ENCODE measurements at regions not wholly inside any gene's neighbourhood (a gene's known extent, or its start where the extent isn't known, plus 50 kb on each side); places are given as distances from the start of the nearest gene placed in this dataset.

DNA sequence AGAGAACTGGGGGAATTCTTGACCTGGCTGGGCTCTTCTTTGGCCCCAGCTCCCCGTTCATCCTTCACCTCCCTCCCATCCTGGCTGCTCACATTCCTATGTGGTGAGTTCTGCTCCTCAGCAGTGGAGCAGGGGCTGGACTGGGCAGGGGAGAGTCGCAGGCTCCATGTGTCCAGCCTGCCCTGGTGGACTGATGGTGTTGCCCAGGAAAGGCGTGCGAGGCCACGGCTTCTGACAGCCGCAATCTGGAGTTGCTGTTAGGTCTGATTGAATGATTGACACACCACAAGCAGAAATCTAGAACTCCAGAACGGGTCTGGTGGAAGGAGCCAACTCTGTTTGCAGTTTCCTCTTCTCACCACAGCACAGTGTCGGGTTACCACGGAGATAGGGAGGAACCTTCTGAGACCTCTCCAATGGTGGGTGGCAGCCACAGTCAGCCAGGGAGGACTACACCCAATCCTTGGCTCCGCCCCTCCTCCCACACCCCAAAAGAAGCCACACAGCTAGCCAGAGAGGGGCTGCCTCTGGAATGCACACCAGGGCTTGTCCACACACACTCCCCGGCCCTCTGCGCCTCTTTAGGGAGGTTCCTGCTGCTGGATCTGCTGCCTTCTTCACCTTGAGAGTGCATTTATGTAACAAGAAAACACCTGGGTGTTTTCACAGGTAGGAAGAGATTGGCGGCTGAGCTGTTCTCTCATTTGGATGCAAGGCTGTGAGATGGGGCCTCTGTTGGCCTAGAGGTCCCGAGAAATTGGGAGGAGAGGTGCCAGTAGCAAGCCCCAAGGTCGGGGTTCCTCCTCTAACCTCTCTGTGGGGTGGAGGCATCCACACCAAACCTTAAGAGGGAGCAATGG lies 56.4 kb upstream of the CD44 start:
- no peak for TF ChIP-seq CTCF (conservative IDR thresholded peaks at IDR 0.05; ENCODE audit: low read depth in 2 of 2)
- no peak for TF ChIP-seq EZH2phosphoT487 (IDR thresholded peaks at IDR 0.05; ENCODE audit: unreplicated experiment)

Measured in GM23338 (cell line).